ENCODE measurements at regions not wholly inside any gene's neighbourhood (a gene's known extent, or its start where the extent isn't known, plus 50 kb on each side); places are given as distances from the start of the nearest gene placed in this dataset.
"Not testable (repeated sequence)": the region's sequence is repeated elsewhere in the genome, so short reads cannot be mapped to it uniquely, and the experiment has no call there.

GRCh38 chr3:82386647-82387046 lies 625.2 kb upstream of the GBE1 start:
- Histone ChIP-seq H3K27me3 (no peaks in the 10 kb centered on the region), H3K4me3 (no peak overlapping the region), H3K4me1 (no peaks in the 10 kb centered on the region), H3K9me3 (no peaks in the 10 kb centered on the region), H3K36me3 (no peaks in the 10 kb centered on the region), H3K27ac (no peak overlapping the region)
- TF ChIP-seq POLR2A (IDR thresholded peaks at IDR 0.05) (no peak), CTCF (IDR thresholded peaks at IDR 0.05) (no peak)
- DNase-seq = no peak
- intact Hi-C loops (cut with DNase I) = no loop called here
- WGBS, 2 donors = 63 to 65% methylated on average over 2 of the region's 2 CpGs

- intact Hi-C loops (cut with DNase I) = no loop called here
- 65 to 70% methylated on average over 3 of the region's 3 CpGs for WGBS, 2 donors
- H3K4me1 ChIP-seq = no peaks in the 10 kb centered on the region
- H3K36me3 ChIP-seq = no peaks in the 10 kb centered on the region
- no peak overlapping the region for H3K27ac ChIP-seq
- H3K4me3 ChIP-seq = no peak overlapping the region
- H3K9me3 ChIP-seq = no peaks in the 10 kb centered on the region
- no peak for DNase-seq
- TF ChIP-seq POLR2A (IDR thresholded peaks at IDR 0.05) = no peak
- TF ChIP-seq CTCF (IDR thresholded peaks at IDR 0.05) = no peak
- no peaks in the 10 kb centered on the region for H3K27me3 ChIP-seq
Measured at GRCh38 chr3:82384181-82384580, 622.7 kb upstream of the GBE1 start.

GRCh38 chr3:82382831-82383230 lies 621.4 kb upstream of the GBE1 start:
- no peaks in the 10 kb centered on the region for H3K27me3 ChIP-seq
- no peaks in the 10 kb centered on the region for H3K4me1 ChIP-seq
- H3K4me3 ChIP-seq = no peak overlapping the region
- 74 to 80% methylated on average over 4 of the region's 4 CpGs for WGBS, 2 donors
- H3K9me3 ChIP-seq = peaks cover 0 to 7% (median 0%) of the 10 kb centered on the region in 3 donors
- no peak for TF ChIP-seq CTCF (IDR thresholded peaks at IDR 0.05)
- no peak for TF ChIP-seq POLR2A (IDR thresholded peaks at IDR 0.05)
- no peak for DNase-seq
- intact Hi-C loops (cut with DNase I) = no loop called here
- H3K36me3 ChIP-seq = no peaks in the 10 kb centered on the region
- H3K27ac ChIP-seq = no peak overlapping the region

- no peak overlapping the region for H3K4me3 ChIP-seq
- no peak overlapping the region for H3K27ac ChIP-seq
- no peaks in the 10 kb centered on the region for H3K4me1 ChIP-seq
- H3K36me3 ChIP-seq = no peaks in the 10 kb centered on the region
- 59 to 73% methylated on average over 2 of the region's 2 CpGs for WGBS, 2 donors
- TF ChIP-seq CTCF (IDR thresholded peaks at IDR 0.05) = no peak
- no peak for TF ChIP-seq POLR2A (IDR thresholded peaks at IDR 0.05)
- H3K9me3 ChIP-seq = peaks cover 0 to 22% (median 0%) of the 10 kb centered on the region in 3 donors
- H3K27me3 ChIP-seq = no peaks in the 10 kb centered on the region
- intact Hi-C loops (cut with DNase I) = no loop called here
- no peak for DNase-seq
Measured at GRCh38 chr3:82378392-82378791, 616.9 kb upstream of the GBE1 start.

GRCh38 chr3:82376883-82377282 lies 615.4 kb upstream of the GBE1 start:
- Histone ChIP-seq H3K36me3 (no peaks in the 10 kb centered on the region), H3K4me3 (no peak overlapping the region), H3K9me3 (peaks cover 0 to 22% (median 0%) of the 10 kb centered on the region in 3 donors), H3K4me1 (no peaks in the 10 kb centered on the region), H3K27me3 (no peaks in the 10 kb centered on the region), H3K27ac (no peak overlapping the region)
- no peak for DNase-seq
- TF ChIP-seq CTCF (IDR thresholded peaks at IDR 0.05) = no peak
- TF ChIP-seq POLR2A (IDR thresholded peaks at IDR 0.05) = no peak
- 57 to 62% methylated on average over 3 of the region's 3 CpGs for WGBS, 2 donors
- intact Hi-C loops (cut with DNase I) = no loop called here

GRCh38 chr3:82373833-82374232 lies 612.4 kb upstream of the GBE1 start:
- peaks cover 0 to 22% (median 0%) of the 10 kb centered on the region in 3 donors for H3K9me3 ChIP-seq
- H3K36me3 ChIP-seq; H3K27ac ChIP-seq; intact Hi-C loops (cut with DNase I); H3K4me1 ChIP-seq; H3K27me3 ChIP-seq; DNase-seq; H3K4me3 ChIP-seq: not testable (repeated sequence)
- WGBS, 2 donors = 60 to 65% methylated on average over 4 of the region's 4 CpGs
